Hepatic stellate cell (primary cell): ENCODE measurements at regions not wholly inside any gene's neighbourhood (a gene's known extent, or its start where the extent isn't known, plus 50 kb on each side); places are given as distances from the start of the nearest gene placed in this dataset.
A peak's percentile ranks its signal among the peaks of the same experiment; 100 is the strongest.

ENCODE experiments used
- DNase-seq: peaks from one replicate; pipeline ENCODE4 v3.0.0; 2011; ENCODE audit warnings: low spot score

- DNase-seq = no peak
Observed at GRCh38 chr4:155616117-155616516, 50.5 kb upstream of the GUCY1A1 start.

- DNase-seq = no peak
Observed at GRCh38 chr4:155615081-155615887, 51.4 kb upstream of the GUCY1A1 start.

GRCh38 chr4:155614111-155614762 is 52.4 kb upstream of the GUCY1A1 start:
- no peak for DNase-seq

- DNase-seq = no peak
Observed at GRCh38 chr4:155612074-155612473, 54.6 kb upstream of the GUCY1A1 start.

GRCh38 chr4:155611501-155611900 is 55.1 kb upstream of the GUCY1A1 start:
- DNase-seq = no peak

- no peak for DNase-seq
Observed at GRCh38 chr4:155610143-155610542, 56.5 kb upstream of the GUCY1A1 start.

GRCh38 chr4:155609455-155610059 is 57.1 kb upstream of the GUCY1A1 start:
- no peak for DNase-seq

GRCh38 chr4:155608225-155608885 is 58.3 kb upstream of the GUCY1A1 start:
- DNase-seq = no peak

- DNase-seq = no peak
Observed at GRCh38 chr4:155607481-155607880, 59.2 kb upstream of the GUCY1A1 start.

GRCh38 chr4:155604718-155605626 is 61.7 kb upstream of the GUCY1A1 start:
- DNase-seq = peak; percentile 7

- no peak for DNase-seq
Observed at GRCh38 chr4:155603360-155603891, 63.2 kb upstream of the GUCY1A1 start.

GRCh38 chr4:155602351-155603140 is 64.1 kb upstream of the GUCY1A1 start:
- no peak for DNase-seq

GRCh38 chr4:155600244-155600643 is 66.4 kb upstream of the GUCY1A1 start:
- DNase-seq = no peak

GRCh38 chr4:155599596-155599995 is 67.1 kb upstream of the GUCY1A1 start:
- no peak for DNase-seq

- DNase-seq = no peak
Observed at GRCh38 chr4:155599085-155599484, 67.6 kb upstream of the GUCY1A1 start.

GRCh38 chr4:155597933-155598451 is 68.7 kb upstream of the GUCY1A1 start:
- no peak for DNase-seq

GRCh38 chr4:155597281-155597680 is 69.4 kb upstream of the GUCY1A1 start:
- no peak for DNase-seq

- DNase-seq = no peak
Observed at GRCh38 chr4:155593793-155594192, 72.9 kb upstream of the GUCY1A1 start.

GRCh38 chr4:155592938-155593297 is 73.7 kb upstream of the GUCY1A1 start:
- DNase-seq = no peak

- DNase-seq = no peak
Observed at GRCh38 chr4:155592179-155592937, 74.3 kb upstream of the GUCY1A1 start.
